Activated naive CD4-positive, alpha-beta T cell (primary cell): ENCODE measurements at regions not wholly inside any gene's neighbourhood (a gene's known extent, or its start where the extent isn't known, plus 50 kb on each side); places are given as distances from the start of the nearest gene placed in this dataset.

Experiments
- DNase-seq, 4 experiments: peaks; one replicate each; lab custom pipeline; 2025; lab: John Stamatoyannopoulos, UW

DNA sequence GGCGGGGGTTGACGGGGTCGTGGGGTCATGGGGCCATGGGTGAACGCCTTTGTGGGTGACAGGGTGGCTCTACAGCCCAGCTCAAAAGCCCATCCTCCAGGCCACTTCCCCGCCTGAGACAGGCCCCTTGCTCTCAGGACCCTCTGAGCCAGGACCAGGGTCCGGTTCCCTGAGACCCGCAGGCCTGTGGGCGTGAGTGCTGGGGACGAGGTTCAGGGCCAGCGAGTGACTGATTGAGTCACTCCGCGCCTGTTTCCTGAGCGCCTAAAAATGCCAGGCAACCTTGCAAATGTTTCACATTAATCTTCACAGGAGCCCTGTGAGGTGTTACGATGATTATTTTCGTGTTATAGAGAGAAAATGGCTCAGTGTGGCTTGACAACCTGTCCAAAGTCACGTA is 97.8 kb downstream of the ZNF674 start:
- DNase-seq, result no peak

DNA sequence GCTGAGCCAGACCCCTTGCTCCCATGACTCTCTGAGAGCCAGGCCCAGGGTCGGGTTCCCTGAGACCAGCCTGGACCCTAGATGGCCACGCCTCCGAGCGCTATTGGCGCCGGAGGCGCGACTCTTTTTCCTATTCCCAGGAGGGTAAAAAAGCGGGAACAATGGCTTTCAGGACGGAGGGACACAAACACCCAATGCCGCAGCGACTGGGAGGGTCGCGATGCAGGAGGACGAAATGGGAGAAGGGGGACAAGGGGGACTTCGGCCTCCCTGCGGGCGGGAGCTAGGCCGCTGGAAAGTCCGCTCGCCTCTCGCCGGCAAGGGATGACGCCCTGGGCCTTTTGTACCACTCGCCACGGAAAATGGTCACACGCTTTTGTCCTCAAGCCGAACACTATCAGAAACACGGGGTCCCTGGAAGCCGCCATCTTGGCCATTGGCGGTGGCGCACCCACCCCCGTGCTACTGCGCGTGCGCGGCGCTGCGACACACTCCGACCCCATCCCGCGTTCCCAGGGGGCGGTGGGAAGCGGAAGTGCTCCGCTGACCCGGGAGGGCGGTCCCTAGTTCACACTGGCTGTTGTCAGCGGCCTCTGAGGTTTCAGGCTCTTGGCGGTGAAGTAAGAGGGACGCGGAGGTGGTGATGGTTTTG is 98.4 kb downstream of the ZNF674 start:
- DNase-seq, result peak; percentile 39 to 75 (median 62)

DNA sequence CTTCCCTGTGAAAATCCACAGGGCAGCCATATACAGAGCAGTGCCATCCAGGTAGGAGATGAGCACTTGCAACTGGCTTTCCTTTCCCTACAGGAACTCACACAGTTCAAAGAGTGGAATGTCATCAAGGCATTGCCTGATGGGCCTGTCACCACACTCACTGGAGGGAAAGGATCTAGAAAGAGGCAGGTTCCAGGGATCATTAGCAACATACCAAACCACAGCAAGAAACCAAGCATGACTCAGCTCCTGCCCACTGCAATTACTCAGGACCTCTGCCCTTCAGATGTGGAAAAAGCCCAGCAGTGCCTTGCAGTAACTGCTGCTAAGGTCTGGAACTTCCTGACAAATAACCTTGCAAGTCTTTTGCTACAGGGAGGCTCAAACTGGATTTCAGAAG is 101.2 kb downstream of the ZNF674 start:
- DNase-seq, result no peak

DNA sequence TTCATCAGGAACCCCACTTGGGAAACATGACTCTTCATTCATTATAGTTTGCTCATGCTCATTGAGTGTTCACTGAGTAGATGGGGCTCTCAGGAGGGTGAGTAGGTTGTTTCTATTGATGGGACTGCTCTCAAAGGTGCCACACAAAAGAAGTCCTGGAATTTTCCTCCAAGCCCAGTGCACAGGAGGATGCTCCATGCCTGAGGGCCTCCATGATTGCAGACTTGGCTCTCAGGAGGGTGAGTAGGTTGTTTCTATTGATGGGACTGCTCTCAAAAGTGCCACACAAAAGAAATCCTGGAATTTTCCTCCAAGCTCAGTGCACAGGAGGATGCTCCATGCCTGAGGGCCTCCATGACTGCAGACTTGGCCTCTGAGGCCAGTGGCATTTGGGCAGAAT is 108.5 kb downstream of the ZNF674 start:
- DNase-seq, result no peak

DNA sequence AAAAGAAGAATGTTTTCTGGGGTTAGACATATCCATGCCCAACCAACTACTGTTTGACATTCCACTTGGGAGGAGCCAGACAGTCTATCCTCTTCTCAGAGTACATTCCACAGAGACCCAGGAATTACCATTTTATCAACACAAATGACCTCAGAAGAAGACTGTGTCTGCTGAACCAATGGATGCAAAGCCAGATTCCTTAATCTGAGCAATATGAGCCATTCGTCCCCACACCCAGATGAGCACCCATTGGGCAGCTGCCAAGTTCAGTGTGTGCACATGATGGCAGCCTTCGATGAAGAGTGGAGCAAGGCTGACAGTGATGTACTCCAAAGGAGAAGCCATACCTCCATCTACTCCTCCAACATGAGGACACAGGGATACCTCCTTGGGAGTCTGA is 111.3 kb downstream of the ZNF674 start:
- DNase-seq, result no peak

DNA sequence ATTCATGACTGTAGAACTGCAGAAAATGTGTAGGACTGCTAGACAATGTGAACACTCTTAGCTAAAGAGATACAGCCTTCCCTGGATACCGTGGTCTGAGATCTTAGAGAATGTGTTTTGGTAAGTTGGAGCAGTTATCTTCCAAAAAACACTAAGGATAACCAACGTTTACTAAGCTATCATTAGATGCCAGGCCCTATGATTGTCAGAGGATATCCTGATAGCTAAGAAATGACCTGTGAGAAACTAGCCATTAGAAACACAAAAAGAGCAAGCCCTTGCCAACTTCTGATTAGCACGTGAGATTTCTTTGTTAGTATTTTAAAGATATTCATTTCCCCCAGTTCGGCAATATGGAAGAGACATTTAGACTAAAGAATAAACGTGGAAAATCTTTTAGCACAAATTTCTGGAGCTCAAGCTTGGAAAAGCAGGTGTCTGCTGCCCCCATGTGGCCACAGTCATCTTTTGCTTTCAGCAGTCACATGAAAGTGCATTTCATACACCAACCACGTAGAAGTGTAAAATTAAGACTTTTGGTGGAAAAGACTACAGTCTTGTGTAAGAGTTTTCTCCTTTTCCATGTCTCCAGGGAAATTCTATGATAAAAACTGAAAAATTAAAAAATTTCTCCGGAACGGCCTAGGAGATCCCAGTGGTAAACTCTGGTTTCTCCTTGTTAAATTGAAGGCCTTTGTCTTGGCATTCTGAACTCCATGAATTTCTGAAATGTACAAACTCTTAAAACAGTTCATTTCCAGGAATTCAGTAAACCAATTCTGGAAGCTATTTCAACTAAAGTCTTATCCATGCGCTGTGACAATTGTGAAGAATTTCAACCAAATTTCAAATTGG is 136.4 kb downstream of the ZNF674 start:
- DNase-seq, result peak; percentile 15 to 65 (median 36)

DNA sequence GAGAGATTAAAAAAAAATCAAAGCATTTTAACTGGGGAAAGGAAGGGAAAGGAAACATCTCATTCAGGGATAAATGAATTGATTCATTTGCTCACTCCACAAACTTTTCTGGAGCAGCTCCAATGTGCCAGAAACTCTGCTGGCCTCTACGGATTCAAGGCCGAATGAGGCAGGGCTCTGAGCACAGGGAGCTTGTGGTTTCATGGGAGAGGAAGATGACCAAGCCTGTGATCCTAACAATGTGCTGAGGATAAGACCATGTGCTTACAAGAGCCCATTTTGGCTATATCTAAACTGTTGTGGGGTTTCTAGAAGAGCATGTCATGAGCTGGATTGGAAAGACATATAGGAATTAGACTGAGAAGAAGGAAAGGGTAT is 137.5 kb downstream of the ZNF674 start:
- no peak for DNase-seq

DNA sequence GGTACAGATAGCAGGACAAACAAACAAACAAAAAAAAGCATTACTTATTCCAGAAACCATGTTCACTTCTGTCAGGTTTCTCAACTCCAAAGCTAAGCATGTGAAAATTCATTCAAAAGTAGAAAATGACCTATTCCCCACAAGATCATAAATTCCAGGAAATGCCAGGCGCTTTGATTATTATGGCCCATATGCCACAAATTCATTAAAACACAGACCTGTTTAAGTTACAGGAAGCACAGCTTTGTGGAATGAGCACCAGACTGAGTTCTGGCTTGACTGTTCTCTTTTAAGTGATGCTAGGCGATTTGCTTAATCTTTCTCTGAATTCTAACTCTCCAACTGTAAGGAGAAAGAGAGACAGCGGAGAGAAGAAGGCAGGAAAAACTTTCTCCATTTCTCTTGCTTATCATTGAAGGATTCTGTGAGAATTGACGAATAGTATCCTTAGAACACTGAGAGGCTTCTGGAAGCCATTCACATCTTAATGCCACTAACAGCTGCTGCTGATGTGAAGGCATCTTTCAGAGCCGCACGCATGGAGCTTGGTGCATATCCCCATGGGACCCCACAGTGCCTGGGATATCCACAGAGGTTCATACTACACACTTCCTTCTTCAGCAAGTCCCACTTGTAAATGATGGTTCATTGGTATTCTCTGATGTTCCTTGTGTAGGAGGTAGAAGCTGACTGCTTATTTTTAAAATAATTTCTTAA is 138.0 kb downstream of the ZNF674 start:
- no peak for DNase-seq

DNA sequence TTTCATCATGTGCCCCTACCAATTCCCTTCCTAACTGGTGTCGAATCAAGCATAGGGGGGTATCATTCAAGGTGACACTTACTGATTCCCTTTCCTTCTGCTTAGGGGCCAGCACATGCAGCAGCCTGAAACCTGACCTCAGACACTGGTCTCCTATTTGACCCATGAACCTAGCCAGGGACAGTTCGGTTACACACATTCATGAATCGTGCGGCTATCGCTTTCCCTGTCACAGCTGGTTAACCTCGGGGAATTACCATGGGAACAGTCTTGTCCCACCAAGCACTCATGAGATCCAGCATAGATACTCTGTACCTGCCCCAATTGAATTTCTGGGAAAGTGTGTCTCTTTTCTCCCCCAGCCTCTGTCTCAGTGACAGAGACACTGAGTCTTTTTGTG is 140.4 kb downstream of the ZNF674 start:
- DNase-seq, result no peak

DNA sequence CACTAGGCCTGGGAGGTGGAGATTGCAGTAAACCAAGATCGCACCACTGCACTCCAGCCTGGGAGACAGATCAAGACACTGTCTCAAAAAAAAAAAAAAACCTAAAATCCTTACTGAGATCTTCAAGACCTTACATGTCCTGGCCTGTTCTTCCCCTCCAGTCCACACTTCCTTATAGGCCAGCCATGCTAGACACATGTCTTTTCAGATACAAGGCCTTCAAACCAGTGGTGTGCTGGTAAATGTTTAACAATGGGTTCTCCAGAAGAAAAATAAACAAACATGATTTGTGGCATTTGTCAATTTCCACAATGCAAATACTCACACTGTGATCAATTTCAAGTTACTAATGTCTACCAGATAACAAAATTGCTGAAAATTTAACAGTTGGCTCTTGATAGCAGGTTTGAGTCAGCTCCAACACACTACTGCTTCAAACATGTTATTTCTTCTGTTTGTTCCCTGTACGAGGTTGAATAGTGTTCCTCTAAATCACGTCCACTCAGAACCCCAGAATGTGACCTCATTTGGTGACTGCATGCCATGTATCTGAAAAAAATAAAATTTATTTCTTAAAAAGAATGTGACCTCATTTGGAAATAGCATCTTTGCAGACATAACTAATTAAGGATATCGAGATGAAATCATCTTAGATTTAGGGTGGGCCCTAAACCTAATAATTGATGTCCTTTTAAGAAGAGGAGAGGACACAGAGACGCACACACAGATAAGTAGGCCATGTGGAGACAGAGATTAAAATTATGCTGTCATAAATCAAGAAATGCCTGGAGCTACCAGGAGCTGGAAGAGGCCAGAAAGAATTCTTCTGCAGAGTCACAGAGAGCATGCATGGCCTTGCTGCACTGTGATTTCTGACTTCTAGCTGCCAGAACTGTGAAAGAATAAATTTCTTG is 144.4 kb downstream of the ZNF674 start:
- no peak for DNase-seq

DNA sequence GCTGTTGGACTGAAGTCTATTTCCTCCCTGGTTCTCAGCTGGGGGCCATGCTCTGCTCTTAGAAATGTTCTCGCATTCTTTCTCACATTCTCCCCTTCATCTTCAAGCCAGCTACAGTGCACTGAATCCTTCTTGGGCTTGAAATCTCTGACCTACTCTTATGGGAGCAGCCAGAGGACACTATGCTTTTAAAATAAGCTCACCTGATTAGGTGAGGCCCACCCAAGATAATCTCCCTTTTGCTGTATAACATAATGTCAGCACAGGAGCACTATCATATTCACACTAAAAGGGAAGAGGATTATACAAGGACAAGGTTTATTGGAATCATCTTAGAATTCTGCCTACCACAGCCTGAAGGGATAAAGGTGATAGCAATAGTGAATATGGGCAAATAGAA is 146.3 kb downstream of the ZNF674 start:
- no peak for DNase-seq

DNA sequence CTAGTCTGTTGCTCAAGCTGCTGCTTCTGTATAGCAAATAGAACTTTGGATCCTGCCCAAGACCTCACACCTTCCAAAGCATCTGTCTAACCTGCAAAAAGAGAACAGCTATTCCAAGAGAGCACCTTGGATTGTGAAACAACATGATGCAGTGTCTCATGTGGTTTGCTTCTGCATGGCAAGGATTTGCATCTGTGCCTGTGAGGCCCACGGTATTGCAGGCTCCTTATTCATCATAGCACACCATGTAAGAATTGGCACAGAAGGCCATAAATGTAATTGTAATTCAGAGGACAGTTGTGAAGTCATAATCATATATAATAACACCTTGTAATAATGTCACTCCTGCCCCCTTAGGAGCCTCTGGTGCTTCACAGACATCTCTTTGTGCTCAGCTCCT is 147.1 kb downstream of the ZNF674 start:
- DNase-seq, result no peak

DNA sequence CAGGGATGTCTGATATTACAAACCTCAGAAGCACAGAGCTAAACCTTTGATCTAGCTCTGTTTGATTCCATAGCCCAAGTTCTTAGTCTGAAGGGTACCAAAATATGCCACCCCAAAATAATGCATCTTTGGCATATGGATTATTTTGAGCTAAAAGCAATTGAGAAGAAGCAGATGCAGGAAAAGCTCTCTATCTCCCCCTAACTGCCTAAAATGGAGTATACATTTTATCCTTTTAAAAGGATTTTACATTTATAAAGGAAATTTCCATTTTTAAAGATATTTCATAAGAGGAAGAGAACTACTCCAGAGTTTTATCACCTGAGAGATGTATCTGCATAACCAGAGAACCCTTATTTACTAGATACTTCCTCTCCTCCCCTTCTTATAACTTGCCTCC is 158.7 kb downstream of the ZNF674 start:
- no peak for DNase-seq

DNA sequence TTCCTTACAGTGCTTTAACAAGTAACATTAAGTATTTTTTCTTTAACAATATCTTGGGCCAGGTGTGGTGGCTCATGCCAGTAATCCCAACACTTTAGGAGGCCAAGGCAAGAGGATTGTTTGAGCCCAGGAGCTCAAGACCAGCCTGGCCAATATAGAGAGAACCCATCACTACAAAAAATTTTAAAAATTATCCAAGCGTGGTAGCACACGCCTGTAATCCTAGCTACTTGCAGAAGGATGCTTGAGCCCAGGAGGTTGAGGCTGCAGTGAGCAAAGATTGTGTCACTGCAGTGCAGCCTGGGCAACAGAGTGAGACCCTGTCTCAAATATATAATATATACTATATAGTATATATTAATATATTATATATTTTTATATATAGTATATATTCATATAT is 162.2 kb downstream of the ZNF674 start:
- no peak for DNase-seq

DNA sequence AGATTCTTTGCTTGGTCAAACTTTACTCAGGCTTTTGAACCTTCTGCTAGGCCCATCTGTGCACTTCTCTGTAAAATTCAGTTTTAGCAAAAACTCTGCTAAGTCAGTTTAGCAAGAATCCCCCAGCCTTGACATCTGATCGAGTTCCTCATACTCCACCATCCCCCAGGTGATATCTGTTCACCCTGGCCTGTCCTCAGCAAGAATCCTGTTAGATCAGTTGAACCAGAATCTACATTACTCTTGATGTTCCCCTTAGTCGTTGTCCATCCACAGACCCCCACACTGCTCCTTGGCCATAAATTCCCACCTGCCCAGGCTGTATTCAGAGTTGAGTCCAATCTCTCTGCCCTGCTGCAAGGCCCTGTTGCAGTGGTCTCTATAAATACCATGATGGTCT is 162.6 kb downstream of the ZNF674 start:
- DNase-seq, result no peak

DNA sequence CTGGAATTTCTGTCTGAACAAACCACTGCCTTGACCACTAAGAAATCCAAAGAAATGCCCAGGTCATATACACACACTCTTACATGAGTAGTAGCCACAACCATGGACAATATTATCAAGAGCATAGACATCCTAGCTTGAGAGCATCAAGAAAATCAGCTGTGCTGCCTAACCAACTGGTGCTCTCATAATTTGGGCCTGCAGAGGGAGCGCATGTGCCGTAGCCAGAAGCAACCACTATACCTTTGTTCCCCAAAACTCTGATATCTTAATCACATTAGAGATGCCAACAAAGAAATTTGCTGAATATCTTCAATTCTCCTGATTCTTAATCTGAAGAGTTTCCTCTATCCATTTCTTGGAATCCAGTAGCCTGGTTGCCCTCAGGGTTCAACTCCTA is 163.6 kb downstream of the ZNF674 start:
- no peak for DNase-seq

DNA sequence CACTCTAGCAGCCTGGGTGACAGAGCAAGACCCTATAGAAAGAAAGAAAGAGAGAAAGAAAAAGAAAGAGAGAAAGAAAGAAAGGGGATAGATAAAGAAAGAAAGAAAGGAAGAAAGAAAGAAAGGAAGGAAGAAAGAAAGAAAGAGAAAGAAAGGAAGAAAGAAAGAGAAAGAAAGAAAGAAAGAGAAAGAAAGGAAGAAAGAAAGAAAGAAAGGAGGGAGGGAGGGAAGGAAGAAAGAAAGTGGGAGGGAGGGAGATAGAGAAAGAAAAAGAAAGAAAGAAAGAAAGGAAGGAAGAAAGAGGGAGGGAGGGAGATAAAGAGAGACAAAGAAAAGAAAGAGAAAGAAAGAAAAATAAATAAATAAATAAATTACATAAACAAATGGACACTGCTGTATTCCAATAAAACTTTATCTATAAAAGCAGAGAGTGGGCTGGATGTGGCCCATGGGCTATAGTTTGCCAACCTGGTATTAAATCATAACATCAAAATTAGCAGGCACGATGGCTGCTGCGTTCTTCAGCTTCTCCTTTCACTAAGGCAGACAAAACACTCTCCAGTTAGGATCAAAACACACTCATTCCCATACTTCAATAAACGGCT is 165.0 kb downstream of the ZNF674 start:
- no peak for DNase-seq

DNA sequence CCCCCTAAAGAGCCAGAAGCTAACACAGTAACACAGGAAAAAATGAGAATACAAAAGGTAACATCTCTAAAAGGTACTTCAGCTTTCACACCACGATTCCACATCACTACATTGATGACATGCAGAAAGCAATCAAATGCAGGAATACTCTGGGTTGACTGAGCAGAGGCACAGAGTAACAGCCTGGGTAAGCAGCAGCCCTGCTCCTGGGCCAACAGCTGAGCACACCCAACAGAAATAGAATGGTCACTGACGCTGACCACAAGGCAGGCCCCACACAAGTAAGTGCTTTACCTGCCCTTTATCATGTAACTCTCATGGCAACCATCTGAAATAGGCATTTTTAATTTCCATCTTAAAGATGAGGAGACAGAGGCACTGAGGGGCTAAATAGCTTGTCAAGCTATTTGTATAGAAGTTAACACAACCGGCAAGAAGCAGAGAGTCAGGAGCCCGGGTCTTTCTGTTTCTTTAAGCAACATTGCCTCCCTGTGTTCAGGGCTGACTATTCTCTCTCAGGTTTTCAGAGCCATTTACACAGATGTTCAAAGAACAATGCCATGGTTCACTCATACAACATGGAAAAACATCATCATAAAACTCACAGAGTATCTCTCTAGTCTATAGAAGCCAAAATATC is 168.9 kb downstream of the ZNF674 start:
- DNase-seq, result no peak

DNA sequence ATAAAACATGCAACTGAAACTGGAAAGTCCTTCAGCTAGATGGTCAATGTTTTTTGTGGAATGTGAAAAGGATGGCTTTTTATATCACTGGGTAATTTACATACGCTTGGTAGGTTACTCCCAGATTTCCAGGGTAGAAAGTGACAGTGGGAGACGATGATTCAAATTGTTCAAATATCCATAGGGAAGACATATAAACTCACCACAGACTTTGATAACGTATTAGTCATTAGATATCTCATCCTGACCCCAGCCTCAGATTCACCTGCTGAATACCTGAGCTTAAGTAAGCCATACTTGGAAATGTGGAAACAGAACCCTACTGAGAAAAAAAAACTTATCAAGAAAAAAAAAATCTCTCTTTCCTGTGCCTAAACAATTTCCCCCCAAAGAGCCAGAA is 169.4 kb downstream of the ZNF674 start:
- no peak for DNase-seq

DNA sequence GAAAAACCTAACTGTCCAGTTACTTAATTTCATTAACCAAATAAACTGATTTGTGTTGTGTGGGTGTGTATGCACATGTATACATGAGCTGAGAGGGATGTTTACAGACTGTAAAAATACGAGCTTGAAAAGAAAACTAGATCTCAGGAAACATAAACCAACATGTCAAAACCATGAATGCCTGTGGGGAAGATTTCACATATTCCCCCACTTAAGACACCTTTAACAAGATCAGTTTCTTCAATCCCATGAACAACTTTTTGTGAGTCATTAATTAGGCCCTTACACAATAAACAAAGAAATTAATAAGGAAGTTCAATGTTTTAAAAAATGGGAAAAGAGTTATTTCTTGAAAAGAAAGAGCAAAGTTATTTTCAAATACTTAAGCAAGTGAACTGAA is 170.8 kb downstream of the ZNF674 start:
- DNase-seq, result no peak

DNA sequence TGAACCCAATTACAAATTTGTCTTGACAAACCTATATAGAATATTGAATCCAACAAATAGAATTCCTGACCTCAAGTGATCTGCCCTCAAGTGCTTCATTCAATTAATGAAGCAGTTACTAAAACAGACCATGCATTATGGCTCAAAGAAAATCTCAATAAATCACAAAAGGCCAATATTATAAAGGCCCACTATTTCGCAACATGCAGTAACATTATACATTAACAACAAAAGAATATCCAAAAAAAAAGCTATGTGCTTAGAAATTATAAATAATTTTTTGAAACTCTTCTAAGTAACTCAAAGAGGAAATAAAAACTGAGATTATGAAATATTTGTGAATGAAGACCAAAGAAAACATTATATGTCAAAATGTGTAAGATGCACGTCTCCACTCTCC is 177.7 kb downstream of the ZNF674 start:
- no peak for DNase-seq
